BE2C (cell line): ENCODE measurements at regions not wholly inside any gene's neighbourhood (a gene's known extent, or its start where the extent isn't known, plus 50 kb on each side); places are given as distances from the start of the nearest gene placed in this dataset.
"Not testable (repeated sequence)": the region's sequence is repeated elsewhere in the genome, so short reads cannot be mapped to it uniquely, and the experiment has no call there.

Source experiments
- DNase-seq: peaks from one replicate; pipeline ENCODE4 v3.0.0-alpha.2; 2020
- H3K27me3 ChIP-seq: fragments of 250-450 bp; sonication (Bioruptor Pico); 2 replicates; pipeline ENCODE4 v1.5.1; 2020; ENCODE audit warnings: mild to moderate bottlenecking
- H3K36me3 ChIP-seq: fragments of 250-450 bp; sonication (Bioruptor Pico); 2 replicates; pipeline ENCODE4 v1.5.1; 2020; ENCODE audit warnings: mild to moderate bottlenecking
- H3K4me1 ChIP-seq: fragments of 250-450 bp; sonication (Bioruptor Pico); 2 replicates; pipeline ENCODE4 v1.5.1; 2020
- H3K4me3 ChIP-seq: 2 replicates; pipeline ENCODE4 v1.5.1; 2011; ENCODE audit warnings: low read depth, low read length
- H3K9me3 ChIP-seq: fragments of 250-450 bp; sonication (Bioruptor Pico); 2 replicates; pipeline ENCODE4 v1.5.1; 2020
- TF ChIP-seq, protein P1 (sequence below): IDR thresholded peaks from 2 replicates; pipeline ENCODE4 v1.5.1; 2012; ENCODE audit warnings: mild to moderate bottlenecking, low read depth, low read length

DNA sequence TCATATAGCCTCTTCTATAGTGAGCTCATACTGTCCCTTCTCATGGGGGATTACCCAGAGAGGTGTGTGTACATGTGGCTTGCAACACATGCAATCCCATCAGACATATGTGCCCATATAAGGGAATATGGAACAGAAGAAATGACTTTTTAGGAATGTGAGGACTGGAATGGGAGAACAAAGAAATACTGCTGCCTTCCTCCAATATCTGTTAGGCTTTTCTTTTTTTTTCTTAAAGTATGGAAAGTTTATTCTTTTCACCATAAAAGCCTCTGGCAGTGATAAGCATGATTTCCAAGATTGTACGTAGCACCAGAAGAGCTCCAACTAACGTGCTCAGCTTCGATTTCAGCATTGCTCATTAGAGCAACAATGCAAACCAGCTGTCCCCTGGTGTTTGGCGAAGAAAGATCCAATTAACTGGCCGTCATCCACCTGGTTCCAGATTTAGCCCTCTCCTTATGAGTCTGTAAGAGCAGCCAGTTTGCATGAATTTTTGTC, 113.6 kb downstream of the ADCYAP1 start:
- Histone ChIP-seq H3K4me1 (peaks cover 17% of the 10 kb centered on the region), H3K27me3 (no peaks in the 10 kb centered on the region), H3K4me3 (no peak overlapping the region), H3K36me3 (no peaks in the 10 kb centered on the region), H3K9me3 (no peaks in the 10 kb centered on the region)
- DNase-seq: no peak
- TF ChIP-seq, protein P1, sequence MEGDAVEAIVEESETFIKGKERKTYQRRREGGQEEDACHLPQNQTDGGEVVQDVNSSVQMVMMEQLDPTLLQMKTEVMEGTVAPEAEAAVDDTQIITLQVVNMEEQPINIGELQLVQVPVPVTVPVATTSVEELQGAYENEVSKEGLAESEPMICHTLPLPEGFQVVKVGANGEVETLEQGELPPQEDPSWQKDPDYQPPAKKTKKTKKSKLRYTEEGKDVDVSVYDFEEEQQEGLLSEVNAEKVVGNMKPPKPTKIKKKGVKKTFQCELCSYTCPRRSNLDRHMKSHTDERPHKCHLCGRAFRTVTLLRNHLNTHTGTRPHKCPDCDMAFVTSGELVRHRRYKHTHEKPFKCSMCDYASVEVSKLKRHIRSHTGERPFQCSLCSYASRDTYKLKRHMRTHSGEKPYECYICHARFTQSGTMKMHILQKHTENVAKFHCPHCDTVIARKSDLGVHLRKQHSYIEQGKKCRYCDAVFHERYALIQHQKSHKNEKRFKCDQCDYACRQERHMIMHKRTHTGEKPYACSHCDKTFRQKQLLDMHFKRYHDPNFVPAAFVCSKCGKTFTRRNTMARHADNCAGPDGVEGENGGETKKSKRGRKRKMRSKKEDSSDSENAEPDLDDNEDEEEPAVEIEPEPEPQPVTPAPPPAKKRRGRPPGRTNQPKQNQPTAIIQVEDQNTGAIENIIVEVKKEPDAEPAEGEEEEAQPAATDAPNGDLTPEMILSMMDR: no peak

DNA sequence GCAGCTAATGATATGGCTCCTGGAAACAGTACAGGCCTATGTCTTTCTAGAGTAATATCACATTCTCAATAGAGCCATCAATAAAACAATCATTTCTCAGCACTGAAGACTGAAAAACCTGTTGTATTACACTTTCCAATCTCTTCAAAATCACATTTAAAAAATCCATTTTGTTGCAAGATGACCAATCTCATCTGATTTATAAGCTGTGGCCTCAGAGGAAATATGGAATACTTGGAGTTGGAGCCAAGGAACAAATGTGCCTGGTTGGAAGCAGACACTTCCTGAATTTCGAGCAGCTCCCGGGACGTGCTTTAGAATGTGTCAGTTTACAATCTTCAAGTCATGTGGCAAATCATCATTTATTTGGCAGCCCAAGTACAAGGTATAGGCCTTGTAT, 114.5 kb downstream of the ADCYAP1 start:
- Histone ChIP-seq H3K36me3 (no peaks in the 10 kb centered on the region), H3K27me3 (no peaks in the 10 kb centered on the region), H3K9me3 (no peaks in the 10 kb centered on the region), H3K4me3 (no peak overlapping the region), H3K4me1 (peaks cover 11% of the 10 kb centered on the region)
- TF ChIP-seq, protein P1: no peak
- DNase-seq: no peak

DNA sequence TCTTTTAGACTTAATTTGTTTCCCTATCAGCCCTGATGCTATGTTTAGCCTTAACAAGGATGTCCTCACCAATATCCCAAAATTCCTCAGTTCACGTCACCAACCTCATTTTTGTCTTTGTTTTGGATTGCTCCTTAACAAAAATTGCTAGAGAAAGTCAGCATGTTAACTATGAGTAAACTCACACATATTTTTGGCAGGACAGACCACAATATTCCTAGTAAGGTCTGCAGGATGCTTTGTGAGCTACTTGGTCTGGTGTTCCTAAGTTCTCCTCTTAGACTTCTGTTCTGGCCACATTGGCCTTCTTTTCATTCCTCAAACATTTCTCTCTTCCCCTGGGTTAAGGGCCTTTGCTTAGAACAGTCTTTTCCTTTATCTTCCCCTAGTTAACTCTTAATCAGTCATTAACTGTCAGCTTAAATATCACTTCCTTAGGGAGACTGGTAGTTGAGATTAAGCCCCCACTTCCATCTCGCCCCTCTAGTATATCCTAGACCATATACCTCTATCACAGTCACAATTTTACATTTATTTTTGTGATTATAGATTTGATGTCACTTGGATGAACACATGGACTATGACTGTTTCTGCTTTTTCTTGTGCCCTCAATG, 116.2 kb downstream of the ADCYAP1 start:
- no peak for DNase-seq
- Histone ChIP-seq H3K27me3 (no peaks in the 10 kb centered on the region), H3K4me3 (no peak overlapping the region), H3K9me3 (no peaks in the 10 kb centered on the region), H3K36me3 (no peaks in the 10 kb centered on the region), H3K4me1 (no peaks in the 10 kb centered on the region; the same call in none of the 2 replicates)
- TF ChIP-seq, protein P1: no peak

DNA sequence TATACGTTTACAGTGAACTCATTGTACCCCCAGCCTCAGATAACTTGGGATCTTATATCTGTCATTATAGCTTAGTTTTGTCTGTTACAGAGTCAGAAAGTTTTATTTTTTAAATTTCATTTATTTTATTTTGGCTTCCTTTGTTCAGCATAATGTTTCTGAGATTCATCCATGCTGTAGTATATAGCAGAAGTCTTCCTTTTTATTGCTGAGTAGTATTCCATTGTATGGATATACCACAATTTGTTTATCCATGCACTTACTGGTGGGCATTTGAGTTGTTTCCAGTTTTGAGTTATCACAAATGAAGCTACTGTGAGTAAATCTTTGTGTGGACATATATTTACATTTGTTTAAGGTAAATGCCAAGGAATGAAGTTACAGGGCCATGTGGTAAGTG, 122.3 kb downstream of the ADCYAP1 start:
- H3K4me1 ChIP-seq: no peaks in the 10 kb centered on the region
- no peak overlapping the region for H3K4me3 ChIP-seq
- H3K9me3 ChIP-seq: no peaks in the 10 kb centered on the region
- TF ChIP-seq, protein P1: no peak
- DNase-seq: no peak
- H3K27me3 ChIP-seq: no peaks in the 10 kb centered on the region
- no peaks in the 10 kb centered on the region for H3K36me3 ChIP-seq

DNA sequence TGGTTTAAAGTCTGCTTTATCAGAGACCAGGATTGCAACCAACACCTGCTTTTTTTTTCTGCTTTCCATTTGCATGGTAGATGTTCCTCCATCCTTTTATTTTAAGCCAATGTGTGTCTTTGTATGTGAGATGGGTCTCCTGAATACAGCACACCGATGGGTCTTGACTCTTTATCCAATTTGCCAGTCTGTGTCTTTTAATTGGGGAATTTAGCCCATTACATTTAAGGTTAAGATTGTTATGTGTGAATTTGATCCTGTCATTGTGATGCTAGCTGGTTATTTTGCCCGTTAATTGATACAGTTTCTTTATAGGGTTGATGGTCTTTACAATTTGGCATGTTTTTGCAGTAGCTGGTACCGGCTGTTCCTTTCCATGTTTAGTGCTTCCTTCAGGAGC, 128.4 kb downstream of the ADCYAP1 start:
- not testable (repeated sequence) for H3K4me3 ChIP-seq

DNA sequence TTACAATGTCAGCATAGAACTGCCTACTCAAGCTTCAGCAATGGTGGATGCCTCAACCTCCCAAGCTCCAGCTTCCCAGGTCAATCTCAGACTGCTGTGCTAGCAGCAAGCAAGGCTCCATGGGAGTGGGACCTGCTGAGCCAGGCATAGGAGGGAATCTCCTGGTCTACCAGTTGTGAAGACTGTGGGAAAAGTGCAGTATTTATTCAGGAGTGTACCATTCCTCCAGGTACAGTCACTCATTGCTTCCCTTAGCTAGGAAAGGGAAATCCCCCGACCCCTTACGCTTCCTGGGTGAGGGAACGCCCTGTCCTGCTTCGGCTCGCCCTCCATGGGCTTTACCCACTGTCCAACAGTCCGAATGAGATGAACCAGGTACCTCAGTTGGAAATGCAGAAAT, 130.3 kb downstream of the ADCYAP1 start:
- DNase-seq: no peak
- no peaks in the 10 kb centered on the region for H3K36me3 ChIP-seq
- H3K4me1 ChIP-seq: no peaks in the 10 kb centered on the region
- no peaks in the 10 kb centered on the region for H3K9me3 ChIP-seq
- no peak overlapping the region for H3K4me3 ChIP-seq
- TF ChIP-seq, protein P1: no peak
- no peaks in the 10 kb centered on the region for H3K27me3 ChIP-seq

More for the DNA sequence above, 128.4 kb downstream of the ADCYAP1 start:
- not testable (repeated sequence) for H3K9me3 ChIP-seq, H3K27me3 ChIP-seq, H3K4me1 ChIP-seq, DNase-seq, H3K36me3 ChIP-seq

DNA sequence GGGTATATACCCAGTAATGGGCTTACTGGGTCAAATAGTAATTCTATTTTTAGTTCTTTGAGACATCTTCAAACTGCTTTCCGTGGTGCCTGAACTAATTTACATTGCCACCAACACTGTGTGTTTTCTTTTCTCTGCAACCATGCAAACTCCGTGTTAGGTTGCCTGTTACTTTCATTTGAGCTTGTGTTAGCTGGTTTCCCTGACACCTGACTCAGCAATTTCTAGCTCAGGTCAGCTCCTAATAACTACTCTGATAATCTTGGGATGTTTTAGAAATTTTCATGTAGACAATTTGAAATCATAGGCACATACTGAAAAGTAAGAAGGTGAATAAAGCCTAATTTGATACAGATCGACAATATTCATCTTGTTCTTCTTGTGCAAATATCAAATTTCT, 132.3 kb downstream of the ADCYAP1 start:
- TF ChIP-seq, protein P1: no peak
- Histone ChIP-seq H3K4me1 (no peaks in the 10 kb centered on the region), H3K4me3 (no peak overlapping the region), H3K9me3 (no peaks in the 10 kb centered on the region), H3K36me3 (no peaks in the 10 kb centered on the region), H3K27me3 (no peaks in the 10 kb centered on the region)
- DNase-seq: no peak
